Breast epithelium (tissue), 3 donors: ENCODE measurements at regions not wholly inside any gene's neighbourhood (a gene's known extent, or its start where the extent isn't known, plus 50 kb on each side); places are given as distances from the start of the nearest gene placed in this dataset.

ENCODE experiments used
- CTCF ChIP-seq, 3 donors: fragments of 450-650 bp; IDR thresholded peaks; one replicate each; pipeline ENCODE4 v1.5.1; 2016 to 2017; ENCODE audit warnings: antibody characterized with exemption in 3 of 3, mild to moderate bottlenecking in 3 of 3, moderate library complexity in 3 of 3
- POLR2A ChIP-seq: fragments of 450-650 bp; IDR thresholded peaks from one replicate; pipeline ENCODE4 v1.6.1; 2016; ENCODE audit warnings: antibody characterized with exemption, mild to moderate bottlenecking, moderate library complexity

- TF ChIP-seq CTCF (IDR thresholded peaks at IDR 0.05) = no peak
- no peak for TF ChIP-seq POLR2A
These were observed 158.8 kb upstream of the KLF6 start for GRCh38 chr10:3943695-3944257.
